GM23338 (cell line): ENCODE measurements at regions not wholly inside any gene's neighbourhood (a gene's known extent, or its start where the extent isn't known, plus 50 kb on each side); places are given as distances from the start of the nearest gene placed in this dataset.

Experiments
- CTCF ChIP-seq, 2 experiments: fragments of 200-600 bp in 1 of 2; sonication (generic) in 1 of 2; conservative IDR thresholded peaks; 2 replicates each; pipeline versions ENCODE4 v1.5.1 to v1.6.1; 2016 to 2017; ENCODE audit warnings: antibody characterized with exemption in 2 of 2, low read depth in 2 of 2, mild to moderate bottlenecking in 2 of 2, moderate library complexity in 1 of 2
- EZH2 ChIP-seq: fragments of 200-600 bp; sonication (generic); IDR thresholded peaks from one replicate; pipeline ENCODE4 v1.8.0; 2017; ENCODE audit warnings: antibody characterized with exemption, mild to moderate bottlenecking, low read depth; ENCODE audit not compliant: unreplicated experiment
- EZH2phosphoT487 ChIP-seq: fragments of 200-600 bp; sonication (generic); IDR thresholded peaks from one replicate; pipeline ENCODE4 v1.8.1; 2018; ENCODE audit warnings: antibody characterized with exemption; ENCODE audit not compliant: unreplicated experiment

- no peak for TF ChIP-seq EZH2
- no peak for TF ChIP-seq CTCF (conservative IDR thresholded peaks at IDR 0.05; ENCODE audit: low read depth in 2 of 2)
- no peak for TF ChIP-seq EZH2phosphoT487
These were observed 944.9 kb downstream of the QKI start for GRCh38 chr6:164359441-164359840.
